T-helper 1 cell treated with Interleukin-12 subunit alpha and Interleukin-12 subunit beta and Interleukin-4 antibody, amounts not matched to agents 30 μg/mL and 1 μg/mL, for 36 hours (primary cell): ENCODE measurements at regions not wholly inside any gene's neighbourhood (a gene's known extent, or its start where the extent isn't known, plus 50 kb on each side); places are given as distances from the start of the nearest gene placed in this dataset.

Experiments used
- H3K27ac Mint-ChIP-seq: one replicate; pipeline ENCODE4 v1.8.0; 2021; ENCODE audit warnings: mild to moderate bottlenecking, mixed read lengths
- H3K27me3 Mint-ChIP-seq: one replicate; pipeline ENCODE4 v1.8.0; 2021; ENCODE audit warnings: low read depth, mixed read lengths
- H3K36me3 Mint-ChIP-seq: one replicate; pipeline ENCODE4 v1.8.0; 2021; ENCODE audit warnings: low read depth, mixed read lengths
- H3K4me1 Mint-ChIP-seq: one replicate; pipeline ENCODE4 v1.8.0; 2021; ENCODE audit warnings: low read depth, mixed read lengths
- H3K4me3 Mint-ChIP-seq: one replicate; pipeline ENCODE4 v1.8.0; 2021; ENCODE audit warnings: mild to moderate bottlenecking, moderate library complexity, mixed read lengths
- H3K9me3 Mint-ChIP-seq: one replicate; pipeline ENCODE4 v1.8.0; 2021; ENCODE audit warnings: mixed read lengths

GRCh38 chr9:80797101-80797829, 892.1 kb downstream of the TLE1 start:
- no peaks in the 10 kb centered on the region for H3K9me3 Mint-ChIP-seq
- no peak overlapping the region for H3K27ac Mint-ChIP-seq
- no peaks in the 10 kb centered on the region for H3K4me1 Mint-ChIP-seq
- H3K27me3 Mint-ChIP-seq, result no peaks in the 10 kb centered on the region
- H3K4me3 Mint-ChIP-seq, result no peak overlapping the region
- H3K36me3 Mint-ChIP-seq, result no peaks in the 10 kb centered on the region

GRCh38 chr9:80796632-80797031, 892.7 kb downstream of the TLE1 start:
- Mint-ChIP-seq H3K9me3 (no peaks in the 10 kb centered on the region), H3K27ac (no peak overlapping the region), H3K27me3 (no peaks in the 10 kb centered on the region), H3K36me3 (no peaks in the 10 kb centered on the region), H3K4me3 (no peak overlapping the region), H3K4me1 (no peaks in the 10 kb centered on the region)

- Mint-ChIP-seq H3K36me3 (no peaks in the 10 kb centered on the region), H3K4me1 (no peaks in the 10 kb centered on the region), H3K27me3 (no peaks in the 10 kb centered on the region), H3K9me3 (no peaks in the 10 kb centered on the region), H3K4me3 (no peak overlapping the region), H3K27ac (no peak overlapping the region)
Measured at GRCh38 chr9:80794197-80794596, 895.1 kb downstream of the TLE1 start.

GRCh38 chr9:80793706-80794105, 895.6 kb downstream of the TLE1 start:
- no peaks in the 10 kb centered on the region for H3K27me3 Mint-ChIP-seq
- H3K4me3 Mint-ChIP-seq, result no peak overlapping the region
- no peak overlapping the region for H3K27ac Mint-ChIP-seq

GRCh38 chr9:80792726-80793125, 896.6 kb downstream of the TLE1 start:
- Mint-ChIP-seq H3K27ac (no peak overlapping the region), H3K9me3 (peaks cover 4% of the 10 kb centered on the region), H3K4me1 (no peaks in the 10 kb centered on the region), H3K27me3 (no peaks in the 10 kb centered on the region), H3K4me3 (no peak overlapping the region), H3K36me3 (no peaks in the 10 kb centered on the region)

More at GRCh38 chr9:80793706-80794105, 895.6 kb downstream of the TLE1 start:
- Mint-ChIP-seq H3K9me3 (no peaks in the 10 kb centered on the region), H3K36me3 (no peaks in the 10 kb centered on the region), H3K4me1 (no peaks in the 10 kb centered on the region)

- Mint-ChIP-seq H3K4me1 (no peaks in the 10 kb centered on the region), H3K27me3 (no peaks in the 10 kb centered on the region), H3K9me3 (peaks cover 5% of the 10 kb centered on the region), H3K27ac (no peak overlapping the region), H3K36me3 (no peaks in the 10 kb centered on the region), H3K4me3 (no peak overlapping the region)
Measured at GRCh38 chr9:80791836-80792235, 897.5 kb downstream of the TLE1 start.

GRCh38 chr9:80790764-80791163, 898.6 kb downstream of the TLE1 start:
- Mint-ChIP-seq H3K9me3 (peaks cover 5% of the 10 kb centered on the region), H3K27ac (no peak overlapping the region), H3K27me3 (no peaks in the 10 kb centered on the region), H3K36me3 (no peaks in the 10 kb centered on the region), H3K4me3 (no peak overlapping the region), H3K4me1 (no peaks in the 10 kb centered on the region)

- Mint-ChIP-seq H3K9me3 (peaks cover 5% of the 10 kb centered on the region), H3K36me3 (no peaks in the 10 kb centered on the region), H3K27ac (no peak overlapping the region), H3K27me3 (no peaks in the 10 kb centered on the region), H3K4me1 (no peaks in the 10 kb centered on the region), H3K4me3 (no peak overlapping the region)
Measured at GRCh38 chr9:80789831-80790230, 899.5 kb downstream of the TLE1 start.

- Mint-ChIP-seq H3K9me3 (peaks cover 9% of the 10 kb centered on the region), H3K4me1 (no peaks in the 10 kb centered on the region), H3K4me3 (no peak overlapping the region), H3K27ac (no peak overlapping the region), H3K36me3 (no peaks in the 10 kb centered on the region), H3K27me3 (no peaks in the 10 kb centered on the region)
Measured at GRCh38 chr9:80787636-80788035, 901.7 kb downstream of the TLE1 start.

- H3K27ac Mint-ChIP-seq, result no peak overlapping the region
- no peaks in the 10 kb centered on the region for H3K4me1 Mint-ChIP-seq
- H3K4me3 Mint-ChIP-seq, result no peak overlapping the region
- no peaks in the 10 kb centered on the region for H3K36me3 Mint-ChIP-seq
- peaks cover 13% of the 10 kb centered on the region for H3K9me3 Mint-ChIP-seq
- H3K27me3 Mint-ChIP-seq, result no peaks in the 10 kb centered on the region
Measured at GRCh38 chr9:80784647-80785046, 904.7 kb downstream of the TLE1 start.

- H3K36me3 Mint-ChIP-seq, result no peaks in the 10 kb centered on the region
- H3K4me1 Mint-ChIP-seq, result no peaks in the 10 kb centered on the region
- no peak overlapping the region for H3K27ac Mint-ChIP-seq
- no peaks in the 10 kb centered on the region for H3K9me3 Mint-ChIP-seq
- H3K4me3 Mint-ChIP-seq, result no peak overlapping the region
- no peaks in the 10 kb centered on the region for H3K27me3 Mint-ChIP-seq
Measured at GRCh38 chr9:80775971-80776370, 913.4 kb downstream of the TLE1 start.

- no peak overlapping the region for H3K4me3 Mint-ChIP-seq
- no peaks in the 10 kb centered on the region for H3K27me3 Mint-ChIP-seq
- H3K9me3 Mint-ChIP-seq, result no peaks in the 10 kb centered on the region
- H3K4me1 Mint-ChIP-seq, result no peaks in the 10 kb centered on the region
- H3K27ac Mint-ChIP-seq, result no peak overlapping the region
- no peaks in the 10 kb centered on the region for H3K36me3 Mint-ChIP-seq
Measured at GRCh38 chr9:80775530-80775929, 913.8 kb downstream of the TLE1 start.

- no peak overlapping the region for H3K27ac Mint-ChIP-seq
- H3K4me1 Mint-ChIP-seq, result no peaks in the 10 kb centered on the region
- no peaks in the 10 kb centered on the region for H3K27me3 Mint-ChIP-seq
- H3K4me3 Mint-ChIP-seq, result no peak overlapping the region
- no peaks in the 10 kb centered on the region for H3K36me3 Mint-ChIP-seq
- peaks cover 6% of the 10 kb centered on the region for H3K9me3 Mint-ChIP-seq
Measured at GRCh38 chr9:80771555-80772347, 917.6 kb downstream of the TLE1 start.

- no peaks in the 10 kb centered on the region for H3K4me1 Mint-ChIP-seq
- no peak overlapping the region for H3K4me3 Mint-ChIP-seq
- H3K9me3 Mint-ChIP-seq, result peaks cover 13% of the 10 kb centered on the region
- no peaks in the 10 kb centered on the region for H3K27me3 Mint-ChIP-seq
- no peaks in the 10 kb centered on the region for H3K36me3 Mint-ChIP-seq
- H3K27ac Mint-ChIP-seq, result no peak overlapping the region
Measured at GRCh38 chr9:80763536-80763935, 925.8 kb downstream of the TLE1 start.

- no peak overlapping the region for H3K27ac Mint-ChIP-seq
- no peaks in the 10 kb centered on the region for H3K36me3 Mint-ChIP-seq
Measured at GRCh38 chr9:80755586-80755985, 933.8 kb downstream of the TLE1 start.

More at GRCh38 chr9:80755586-80755985, 933.8 kb downstream of the TLE1 start:
- Mint-ChIP-seq H3K4me1 (no peaks in the 10 kb centered on the region), H3K4me3 (no peak overlapping the region), H3K9me3 (peaks cover 4% of the 10 kb centered on the region), H3K27me3 (no peaks in the 10 kb centered on the region)
